GM23338 (cell line): ENCODE measurements at regions not wholly inside any gene's neighbourhood (a gene's known extent, or its start where the extent isn't known, plus 50 kb on each side); places are given as distances from the start of the nearest gene placed in this dataset.

Experiments used
- ATAC-seq: fragments of 200-7000 bp; cut with Tn5 transposase; 3 replicates; pipeline ENCODE4 v1.9.1; 2020
- DNase-seq: peaks from one replicate; pipeline ENCODE4 v3.0.0-alpha.2; 2015; ENCODE audit warnings: low spot score
- H2AFZ ChIP-seq: fragments of 200-600 bp; sonication (generic); 2 replicates; pipeline ENCODE4 v1.8.0; 2016; ENCODE audit warnings: antibody characterized with exemption, mild to moderate bottlenecking, moderate library complexity
- H3F3A ChIP-seq: fragments of 200-600 bp; sonication (generic); replicated peaks from 2 replicates; pipeline ENCODE4 v1.8.0; 2017; ENCODE audit warnings: antibody characterized with exemption, mixed run types, low read depth
- H3K27ac ChIP-seq: fragments of 200-600 bp; sonication (generic); 2 replicates; pipeline ENCODE4 v1.6.1; 2016; ENCODE audit warnings: low read depth
- H3K27me3 ChIP-seq: fragments of 200-600 bp; sonication (generic); 2 replicates; pipeline ENCODE4 v1.8.0; 2016; ENCODE audit warnings: mild to moderate bottlenecking, mixed run types, moderate library complexity; ENCODE audit not compliant: insufficient read depth
- H3K36me3 ChIP-seq: fragments of 200-600 bp; sonication (generic); 2 replicates; pipeline ENCODE4 v1.8.0; 2016; ENCODE audit warnings: mild to moderate bottlenecking; ENCODE audit not compliant: insufficient read depth
- H3K4me1 ChIP-seq: fragments of 200-600 bp; sonication (generic); 2 replicates; pipeline ENCODE4 v1.8.0; 2016; ENCODE audit warnings: mild to moderate bottlenecking, moderate library complexity; ENCODE audit not compliant: insufficient read depth
- H3K4me2 ChIP-seq: fragments of 200-600 bp; sonication (generic); 2 replicates; pipeline ENCODE4 v1.7.1; 2017; ENCODE audit warnings: mixed run types
- H3K4me3 ChIP-seq: fragments of 200-600 bp; sonication (generic); 2 replicates; pipeline ENCODE4 v1.6.1; 2016; ENCODE audit warnings: mixed run types
- H3K79me2 ChIP-seq: fragments of 200-600 bp; sonication (generic); replicated peaks from 2 replicates; pipeline ENCODE4 v1.8.0; 2017; ENCODE audit warnings: mild to moderate bottlenecking; ENCODE audit not compliant: insufficient read depth
- H3K9me2 ChIP-seq: fragments of 200-600 bp; sonication (generic); 2 replicates; pipeline ENCODE4 v1.8.0; 2017; ENCODE audit not compliant: insufficient read depth
- H4K20me1 ChIP-seq: fragments of 200-600 bp; sonication (generic); replicated peaks from 2 replicates; pipeline ENCODE4 v1.8.0; 2017; ENCODE audit warnings: mild to moderate bottlenecking; ENCODE audit not compliant: insufficient read depth
- H3K27ac Mint-ChIP-seq: 2 replicates; pipeline ENCODE4 v1.8.0; 2020; ENCODE audit warnings: inconsistent platforms, mild to moderate bottlenecking, moderate library complexity, mixed read lengths
- H3K27me3 Mint-ChIP-seq: 3 replicates; pipeline ENCODE4 v1.8.0; 2022; ENCODE audit warnings: low read depth, mild to moderate bottlenecking, moderate library complexity, mixed read lengths, inconsistent platforms; ENCODE audit not compliant: insufficient read depth, poor library complexity
- H3K36me3 Mint-ChIP-seq: 3 replicates; pipeline ENCODE4 v1.8.0; 2021; ENCODE audit warnings: low read depth, mild to moderate bottlenecking, inconsistent platforms, moderate library complexity, mixed read lengths
- H3K4me1 Mint-ChIP-seq: 3 replicates; pipeline ENCODE4 v1.8.0; 2020; ENCODE audit warnings: mild to moderate bottlenecking, inconsistent platforms, mixed read lengths
- H3K4me3 Mint-ChIP-seq: 3 replicates; pipeline ENCODE4 v1.8.0; 2021; ENCODE audit warnings: moderate library complexity, mild to moderate bottlenecking, inconsistent platforms, mixed read lengths
- H3K9me3 Mint-ChIP-seq: 3 replicates; pipeline ENCODE4 v1.8.0; 2020; ENCODE audit warnings: moderate library complexity, mild to moderate bottlenecking, inconsistent platforms, mixed read lengths
- EZH2 ChIP-seq: fragments of 200-600 bp; sonication (generic); IDR thresholded peaks from one replicate; pipeline ENCODE4 v1.8.0; 2017; ENCODE audit warnings: antibody characterized with exemption, mild to moderate bottlenecking, low read depth; ENCODE audit not compliant: unreplicated experiment
- TF ChIP-seq, protein P1 (sequence below): IDR thresholded peaks from one replicate; pipeline ENCODE4 v1.6.1; 2018; ENCODE audit warnings: antibody characterized with exemption; ENCODE audit not compliant: unreplicated experiment
- TF ChIP-seq, protein P2 (sequence below): IDR thresholded peaks from 2 replicates; pipeline ENCODE4 v1.6.1; 2016; ENCODE audit warnings: antibody characterized with exemption

DNA sequence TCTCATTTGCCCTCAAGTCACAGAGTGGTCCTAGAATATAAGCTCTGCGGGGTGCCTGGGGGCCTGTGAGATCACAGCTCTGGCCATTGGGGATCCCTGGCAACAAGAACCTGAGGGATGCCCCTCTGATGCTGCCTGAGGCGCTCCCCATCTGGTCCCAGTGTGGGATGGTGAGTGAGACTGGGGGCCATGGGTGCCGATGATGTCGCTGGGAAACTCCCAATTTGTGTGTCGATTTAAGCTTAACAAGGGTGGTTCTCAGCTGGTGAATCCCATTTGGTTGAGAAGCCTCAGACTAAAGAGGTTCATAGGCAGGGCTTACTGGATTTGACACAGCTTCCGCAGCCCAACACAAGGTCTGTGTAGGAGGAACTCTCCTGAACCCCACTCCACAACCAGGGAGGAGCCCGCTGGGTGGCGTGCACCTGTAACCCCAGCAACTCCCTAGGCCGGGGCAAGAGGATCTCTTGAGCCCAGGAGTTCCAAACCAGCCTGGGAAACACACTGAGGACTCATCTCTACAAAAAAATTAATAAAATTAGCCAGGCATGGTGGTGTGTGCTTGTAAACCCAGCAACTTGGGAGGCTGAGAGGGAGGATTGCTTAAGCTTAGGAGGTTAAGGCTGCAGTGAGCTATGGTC is 63.7 kb upstream of the SIAH1 start:
- H3K27ac Mint-ChIP-seq, result no peak overlapping the region
- H3K4me3 ChIP-seq, result no peak overlapping the region
- DNase-seq, result no peak
- no peak overlapping the region for H3K4me2 ChIP-seq
- no peak overlapping the region for H2AFZ ChIP-seq
- H3K36me3 ChIP-seq, result no peaks in the 10 kb centered on the region
- H3K27me3 ChIP-seq, result no peaks in the 10 kb centered on the region
- H3K79me2 ChIP-seq, result no peaks in the 10 kb centered on the region
- H3K4me1 ChIP-seq, result no peaks in the 10 kb centered on the region
- H3K4me3 Mint-ChIP-seq, result no peak overlapping the region
- H4K20me1 ChIP-seq, result no peaks in the 10 kb centered on the region
- no peak overlapping the region for H3K27ac ChIP-seq
- H3K9me2 ChIP-seq, result no peaks in the 10 kb centered on the region
- H3K36me3 Mint-ChIP-seq, result no peaks in the 10 kb centered on the region
- TF ChIP-seq, protein P1, sequence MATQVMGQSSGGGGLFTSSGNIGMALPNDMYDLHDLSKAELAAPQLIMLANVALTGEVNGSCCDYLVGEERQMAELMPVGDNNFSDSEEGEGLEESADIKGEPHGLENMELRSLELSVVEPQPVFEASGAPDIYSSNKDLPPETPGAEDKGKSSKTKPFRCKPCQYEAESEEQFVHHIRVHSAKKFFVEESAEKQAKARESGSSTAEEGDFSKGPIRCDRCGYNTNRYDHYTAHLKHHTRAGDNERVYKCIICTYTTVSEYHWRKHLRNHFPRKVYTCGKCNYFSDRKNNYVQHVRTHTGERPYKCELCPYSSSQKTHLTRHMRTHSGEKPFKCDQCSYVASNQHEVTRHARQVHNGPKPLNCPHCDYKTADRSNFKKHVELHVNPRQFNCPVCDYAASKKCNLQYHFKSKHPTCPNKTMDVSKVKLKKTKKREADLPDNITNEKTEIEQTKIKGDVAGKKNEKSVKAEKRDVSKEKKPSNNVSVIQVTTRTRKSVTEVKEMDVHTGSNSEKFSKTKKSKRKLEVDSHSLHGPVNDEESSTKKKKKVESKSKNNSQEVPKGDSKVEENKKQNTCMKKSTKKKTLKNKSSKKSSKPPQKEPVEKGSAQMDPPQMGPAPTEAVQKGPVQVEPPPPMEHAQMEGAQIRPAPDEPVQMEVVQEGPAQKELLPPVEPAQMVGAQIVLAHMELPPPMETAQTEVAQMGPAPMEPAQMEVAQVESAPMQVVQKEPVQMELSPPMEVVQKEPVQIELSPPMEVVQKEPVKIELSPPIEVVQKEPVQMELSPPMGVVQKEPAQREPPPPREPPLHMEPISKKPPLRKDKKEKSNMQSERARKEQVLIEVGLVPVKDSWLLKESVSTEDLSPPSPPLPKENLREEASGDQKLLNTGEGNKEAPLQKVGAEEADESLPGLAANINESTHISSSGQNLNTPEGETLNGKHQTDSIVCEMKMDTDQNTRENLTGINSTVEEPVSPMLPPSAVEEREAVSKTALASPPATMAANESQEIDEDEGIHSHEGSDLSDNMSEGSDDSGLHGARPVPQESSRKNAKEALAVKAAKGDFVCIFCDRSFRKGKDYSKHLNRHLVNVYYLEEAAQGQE, result no peak
- TF ChIP-seq EZH2, result no peak
- TF ChIP-seq, protein P2, sequence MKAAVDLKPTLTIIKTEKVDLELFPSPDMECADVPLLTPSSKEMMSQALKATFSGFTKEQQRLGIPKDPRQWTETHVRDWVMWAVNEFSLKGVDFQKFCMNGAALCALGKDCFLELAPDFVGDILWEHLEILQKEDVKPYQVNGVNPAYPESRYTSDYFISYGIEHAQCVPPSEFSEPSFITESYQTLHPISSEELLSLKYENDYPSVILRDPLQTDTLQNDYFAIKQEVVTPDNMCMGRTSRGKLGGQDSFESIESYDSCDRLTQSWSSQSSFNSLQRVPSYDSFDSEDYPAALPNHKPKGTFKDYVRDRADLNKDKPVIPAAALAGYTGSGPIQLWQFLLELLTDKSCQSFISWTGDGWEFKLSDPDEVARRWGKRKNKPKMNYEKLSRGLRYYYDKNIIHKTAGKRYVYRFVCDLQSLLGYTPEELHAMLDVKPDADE, result no peak
- peaks cover 4% of the 10 kb centered on the region for H3K4me1 Mint-ChIP-seq
- no peaks in the 10 kb centered on the region for H3F3A ChIP-seq
- peaks cover 5% of the 10 kb centered on the region for H3K27me3 Mint-ChIP-seq
- no peaks in the 10 kb centered on the region for H3K9me3 Mint-ChIP-seq
- ATAC-seq, result no peak

DNA sequence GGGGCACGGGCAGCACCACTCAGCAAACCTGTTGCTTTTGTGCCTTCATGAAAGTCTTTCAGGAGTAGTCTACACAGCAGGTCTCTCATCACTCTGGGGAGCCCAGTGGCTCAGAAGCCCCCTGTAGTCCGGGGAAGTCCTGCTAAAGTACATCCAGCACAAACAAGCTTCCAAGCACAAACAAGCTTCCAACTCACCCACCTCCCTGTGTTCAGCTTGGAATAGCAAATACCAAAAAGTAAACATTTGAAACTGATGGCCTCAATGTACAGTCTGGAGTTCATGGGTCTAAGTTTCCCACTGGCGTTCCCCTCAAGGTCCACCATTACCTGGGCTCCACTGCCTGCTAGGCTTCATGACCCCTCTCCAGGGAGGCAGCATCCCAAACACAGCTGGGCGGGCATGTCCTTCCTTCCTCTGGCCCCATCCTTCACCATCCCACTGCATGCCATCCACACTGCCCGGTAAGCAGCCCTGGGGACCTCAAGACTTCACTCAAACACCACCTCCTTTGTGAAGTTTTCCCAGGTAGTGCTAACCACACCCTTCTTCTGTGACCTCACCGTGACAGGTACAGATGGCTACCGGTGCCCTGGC is 62.8 kb upstream of the SIAH1 start:
- no peak overlapping the region for H3K4me3 ChIP-seq
- TF ChIP-seq EZH2, result no peak
- TF ChIP-seq, protein P1, result no peak
- TF ChIP-seq, protein P2, result no peak
- H3K27ac ChIP-seq, result no peak overlapping the region
- H3F3A ChIP-seq, result no peaks in the 10 kb centered on the region
- Mint-ChIP-seq H3K9me3 (no peaks in the 10 kb centered on the region), H3K27ac (no peak overlapping the region), H3K4me3 (no peak overlapping the region), H3K36me3 (no peaks in the 10 kb centered on the region), H3K4me1 (peaks cover 4% of the 10 kb centered on the region), H3K27me3 (peaks cover 5% of the 10 kb centered on the region)
- no peaks in the 10 kb centered on the region for H3K9me2 ChIP-seq
- no peaks in the 10 kb centered on the region for H3K27me3 ChIP-seq
- H3K4me1 ChIP-seq, result no peaks in the 10 kb centered on the region
- H3K36me3 ChIP-seq, result no peaks in the 10 kb centered on the region
- H3K4me2 ChIP-seq, result no peak overlapping the region
- no peaks in the 10 kb centered on the region for H3K79me2 ChIP-seq
- DNase-seq, result no peak
- H4K20me1 ChIP-seq, result no peaks in the 10 kb centered on the region
- H2AFZ ChIP-seq, result no peak overlapping the region
- no peak for ATAC-seq
